Dermis blood vessel endothelial cell (primary cell): ENCODE measurements at regions not wholly inside any gene's neighbourhood (a gene's known extent, or its start where the extent isn't known, plus 50 kb on each side); places are given as distances from the start of the nearest gene placed in this dataset.

Experiments
- DNase-seq: peaks from one replicate; pipeline ENCODE4 v3.0.0; 2010

DNA sequence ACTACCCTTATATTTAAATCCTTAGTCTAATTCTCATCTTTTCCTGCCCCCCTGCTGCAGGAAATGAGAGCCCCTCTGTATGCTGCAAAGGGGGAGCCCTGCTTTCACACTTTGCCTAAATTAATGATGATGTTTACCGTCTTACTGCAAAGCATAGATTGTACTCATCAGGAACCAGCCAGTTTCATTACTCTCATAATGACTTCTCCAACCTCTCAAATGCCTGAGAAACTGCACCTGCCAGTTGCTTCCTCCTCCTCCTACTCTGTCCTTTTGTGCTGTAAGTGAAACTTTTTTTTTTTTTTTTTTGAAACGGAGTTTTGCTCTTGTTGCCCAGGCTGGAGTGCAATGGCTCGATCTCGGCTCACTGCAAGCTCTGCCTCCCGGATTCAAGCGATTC lies 101.7 kb downstream of the ADSS2 start:
- peak; percentile 71 for DNase-seq

DNA sequence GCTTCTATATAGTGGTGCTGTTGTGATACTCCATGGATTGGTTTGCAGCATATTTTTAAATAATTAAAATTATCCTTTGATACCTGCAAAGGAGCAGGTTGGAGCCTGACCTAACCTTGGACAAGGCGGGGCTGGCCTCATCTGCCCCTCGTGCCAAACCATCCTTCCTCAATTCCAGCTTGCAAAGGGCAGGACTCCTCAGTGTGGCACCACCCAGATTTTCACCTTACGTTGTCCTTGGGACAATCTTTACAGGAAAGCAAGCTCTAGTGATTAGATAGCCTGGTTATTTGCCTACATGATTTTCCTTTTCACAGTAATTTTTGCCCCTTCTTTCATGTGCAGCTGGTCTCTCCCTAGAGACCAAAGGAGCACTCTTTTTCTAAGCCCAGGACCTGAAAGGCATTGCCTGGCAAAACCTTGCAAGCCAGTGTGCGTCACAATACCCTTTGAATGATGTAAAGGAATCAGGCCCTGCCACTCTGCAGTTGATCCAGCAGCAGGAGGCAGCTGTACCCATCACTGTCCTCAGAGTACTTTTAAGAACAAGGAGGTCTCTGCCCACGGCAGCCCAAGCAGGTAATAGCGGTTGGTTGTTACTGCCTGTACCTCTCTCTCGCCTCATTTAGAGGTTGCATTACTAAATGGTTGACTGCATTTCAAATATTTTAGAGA lies 99.4 kb downstream of the ADSS2 start:
- no peak for DNase-seq

DNA sequence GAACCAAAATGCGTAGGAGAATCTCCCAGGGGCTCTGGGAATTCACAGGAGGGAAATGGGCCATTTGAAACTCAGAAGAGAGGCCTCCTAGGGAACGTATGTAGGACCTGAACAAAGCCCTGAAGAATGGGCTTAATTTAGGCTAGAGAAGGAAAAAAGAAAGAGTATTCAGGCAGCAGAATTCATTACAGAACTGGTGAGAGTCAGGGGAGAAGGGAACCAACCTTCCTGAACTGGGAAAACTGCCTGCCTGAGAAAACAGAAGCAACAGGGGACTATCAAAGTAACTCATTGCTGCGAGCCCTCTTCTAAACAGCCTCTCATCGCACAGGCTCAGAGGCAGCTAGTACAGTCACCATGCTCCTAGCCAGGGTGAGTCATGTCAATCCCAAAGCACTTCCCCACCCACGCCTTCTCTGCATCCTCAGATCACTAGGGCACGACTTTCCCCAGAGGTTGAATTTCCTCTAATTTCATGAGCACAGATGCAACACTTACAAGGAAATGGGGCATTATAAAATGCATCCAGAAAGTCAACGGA lies 98.1 kb downstream of the ADSS2 start:
- peak; percentile 99 for DNase-seq

DNA sequence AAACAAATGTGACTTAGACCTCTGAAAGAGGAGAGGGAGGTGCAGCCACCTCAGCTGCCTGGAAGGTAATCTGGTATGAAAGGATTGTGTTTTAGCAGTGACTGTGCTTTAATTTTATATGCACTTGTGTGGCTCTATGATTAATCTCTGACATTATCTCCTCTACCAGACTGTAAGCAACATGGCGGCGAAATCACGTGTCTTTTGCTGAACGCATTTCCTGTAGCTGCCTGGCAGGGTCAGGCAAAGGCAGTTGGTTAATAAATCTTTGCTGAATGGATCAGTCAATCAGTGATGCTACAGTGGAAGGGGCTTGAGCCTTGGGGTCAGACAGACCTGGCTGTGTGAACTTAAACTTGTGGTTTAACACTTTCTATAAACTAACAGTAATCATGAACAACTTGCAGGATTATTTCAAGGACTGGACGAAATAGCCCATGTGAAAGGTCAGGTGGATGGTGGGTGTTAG lies 96.9 kb downstream of the ADSS2 start:
- no peak for DNase-seq

DNA sequence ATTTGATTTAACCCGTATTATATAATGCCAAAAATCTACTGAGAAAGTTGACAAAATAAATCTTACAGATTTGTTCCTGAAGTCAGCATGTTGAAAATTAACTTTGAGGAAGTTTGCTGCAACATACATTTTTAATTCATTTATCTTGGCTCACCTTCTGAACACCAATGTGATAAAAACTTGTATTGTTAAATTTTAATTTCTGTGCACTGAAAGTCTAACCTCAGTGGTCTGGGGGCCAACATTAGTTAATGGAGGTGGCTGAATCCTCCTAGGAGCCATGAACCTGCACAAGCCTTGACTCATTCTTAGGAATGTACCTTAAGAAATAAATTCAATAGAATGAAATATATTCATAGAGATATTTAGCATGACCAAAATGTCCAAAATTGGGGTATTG lies 95.3 kb downstream of the ADSS2 start:
- no peak for DNase-seq
